ENCODE measurements at regions not wholly inside any gene's neighbourhood (a gene's known extent, or its start where the extent isn't known, plus 50 kb on each side); places are given as distances from the start of the nearest gene placed in this dataset.
"Not testable (repeated sequence)": the region's sequence is repeated elsewhere in the genome, so short reads cannot be mapped to it uniquely, and the experiment has no call there.

DNA sequence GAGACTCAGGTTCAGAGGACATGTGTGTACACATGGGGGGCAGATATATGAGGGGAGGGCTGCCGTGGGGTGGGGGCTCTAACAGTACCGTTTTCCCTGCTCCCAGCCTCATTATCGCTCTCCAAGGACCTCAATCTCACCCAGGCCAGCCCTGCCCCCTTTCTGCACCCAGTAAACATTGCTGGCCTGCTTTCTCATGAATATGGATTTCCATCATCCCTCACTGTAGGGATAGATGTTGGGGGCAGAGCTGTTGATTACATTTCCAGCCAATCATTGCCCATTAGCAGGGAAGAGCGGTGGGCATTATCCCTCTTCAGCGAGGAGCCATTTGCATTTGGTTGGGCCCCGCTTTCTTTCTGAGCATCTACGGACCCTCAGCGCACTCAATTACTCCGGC is 273.8 kb downstream of the RPS6KC1 start:
- no peak for DNase-seq (ENCODE audit: low read depth, low spot score)

DNA sequence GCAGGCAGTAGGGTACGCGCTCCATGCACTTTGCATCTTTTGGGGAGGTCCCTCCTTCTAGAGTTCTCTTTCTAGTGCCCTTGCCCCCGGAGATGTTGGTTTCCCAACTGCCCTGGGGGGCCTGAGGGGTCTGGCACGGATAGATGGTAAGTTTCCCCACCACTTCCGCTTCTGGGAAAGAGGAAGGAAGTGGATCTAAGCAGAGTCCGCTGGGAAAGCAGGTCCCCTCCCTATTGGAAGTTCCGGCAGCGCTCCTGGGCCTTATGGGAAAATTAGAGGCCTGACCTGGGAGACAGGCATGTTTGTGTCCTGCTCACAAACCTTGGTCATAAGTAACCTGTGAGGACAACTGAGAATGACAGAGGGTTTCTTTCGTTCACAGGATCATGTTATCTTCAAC is 274.4 kb downstream of the RPS6KC1 start:
- no peak for DNase-seq (ENCODE audit: low read depth, low spot score)

DNA sequence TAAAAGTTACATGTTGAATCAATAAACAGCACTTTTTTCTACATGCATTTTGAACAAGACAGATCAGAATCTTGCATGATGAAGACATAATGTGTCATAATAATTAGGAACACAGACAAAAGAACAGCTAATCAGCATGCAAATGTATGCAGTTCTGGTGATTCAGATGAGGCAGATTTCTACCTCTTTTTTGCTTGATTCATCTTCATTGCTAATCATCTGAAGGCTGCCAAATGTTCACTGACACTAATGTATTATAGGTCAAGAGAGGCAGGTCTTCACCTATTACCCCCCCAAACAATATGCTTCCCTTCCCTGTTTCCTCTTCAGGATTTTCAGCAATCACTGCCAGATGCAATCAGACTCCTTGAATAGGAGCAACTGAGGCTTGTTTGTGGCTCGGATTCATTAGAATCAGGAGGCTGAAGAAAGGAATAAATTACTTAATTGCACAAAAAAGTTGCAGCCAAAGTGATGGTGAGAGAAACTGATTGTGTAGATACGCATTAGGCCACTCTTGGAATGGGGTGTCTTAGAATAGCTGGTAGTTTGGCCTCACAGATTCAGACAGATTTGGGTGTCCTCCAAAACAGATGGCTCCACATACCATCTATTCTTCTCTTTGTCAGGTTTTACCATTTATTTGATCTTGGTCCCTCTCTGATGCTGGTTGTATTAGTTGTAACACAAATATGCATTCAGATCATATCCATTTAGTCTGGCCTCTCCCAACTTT is 275.4 kb downstream of the RPS6KC1 start:
- no peak for DNase-seq (ENCODE audit: low read depth, low spot score)

DNA sequence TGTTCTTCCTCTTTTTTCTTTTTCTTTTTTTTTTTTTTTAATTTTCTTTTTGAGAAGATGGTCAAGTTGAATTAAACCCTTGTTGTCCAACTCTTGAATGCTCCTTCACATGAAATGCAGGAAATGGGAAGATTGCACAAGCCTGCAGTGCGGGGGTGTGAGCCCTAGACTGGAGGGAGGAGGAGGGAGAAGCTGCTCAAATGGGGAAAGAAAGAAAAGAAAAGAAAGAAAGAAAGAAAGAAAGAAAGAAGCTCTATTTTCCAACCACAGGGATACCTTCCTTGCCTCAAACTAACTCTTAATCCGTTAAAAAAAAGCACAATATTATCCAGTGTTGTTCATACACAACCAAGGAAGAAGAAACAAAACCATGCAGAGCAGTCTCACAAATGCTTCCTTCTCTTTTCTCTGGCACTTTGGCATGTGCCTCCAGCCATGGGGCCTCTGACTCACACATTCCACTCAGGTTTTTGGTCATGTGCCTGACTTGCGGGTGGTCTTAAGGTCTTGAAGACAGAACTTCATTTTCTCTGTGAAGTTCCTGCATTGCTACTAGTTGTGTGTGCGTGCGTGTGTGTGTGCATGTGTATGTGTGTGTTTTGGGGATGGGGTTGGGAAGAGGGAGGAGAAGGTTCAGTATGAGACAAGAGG is 276.1 kb downstream of the RPS6KC1 start:
- DNase-seq (ENCODE audit: low read depth, low spot score): no peak

DNA sequence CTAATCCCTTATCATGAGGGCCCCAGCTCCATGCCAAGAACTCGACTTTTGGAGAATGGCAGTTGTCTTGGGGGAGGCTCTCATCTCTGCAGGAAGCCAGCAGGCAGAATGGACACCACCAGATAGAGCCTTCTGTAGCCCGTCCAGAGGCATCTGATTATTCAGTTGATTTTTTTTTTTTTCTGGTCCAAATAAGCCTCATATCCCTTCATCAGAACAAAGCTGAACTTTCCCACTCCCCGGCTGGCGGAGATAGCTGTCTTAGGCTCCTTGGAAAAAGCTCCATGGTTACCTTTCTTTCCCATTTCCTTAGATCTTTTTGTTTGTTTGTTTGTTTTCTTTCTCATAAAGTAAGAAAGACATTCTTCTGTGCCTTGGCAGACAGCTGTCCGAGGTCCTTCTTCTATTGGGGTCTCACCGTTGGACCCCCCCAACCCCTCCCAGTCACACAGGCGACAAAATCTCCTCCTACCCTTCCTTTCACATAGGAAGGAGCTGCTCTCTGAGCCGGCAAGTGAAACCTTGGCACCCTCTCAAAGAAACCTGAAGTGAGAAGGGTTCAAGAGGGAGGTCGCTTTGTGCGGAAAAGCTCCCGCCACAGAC is 278.5 kb downstream of the RPS6KC1 start:
- no peak for DNase-seq (ENCODE audit: low read depth, low spot score)

DNA sequence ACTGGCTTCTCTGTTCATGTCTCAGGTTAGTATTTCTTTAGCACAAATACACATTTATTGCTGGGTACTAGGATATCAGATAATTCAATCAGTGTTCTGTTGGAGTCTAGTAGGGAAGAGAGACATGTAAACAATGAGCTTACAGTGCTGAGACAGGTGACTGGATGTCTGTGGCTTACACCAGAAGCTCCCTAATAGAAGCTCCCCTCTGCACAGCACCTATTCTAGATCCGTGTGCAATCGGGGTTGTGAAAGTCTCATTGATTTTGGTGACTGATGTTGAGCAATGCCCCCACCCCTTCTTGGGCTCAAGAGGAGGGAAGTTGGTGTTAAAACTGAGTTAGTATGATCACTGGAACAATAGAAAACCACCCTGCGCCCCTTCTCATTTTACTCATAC is 279.2 kb downstream of the RPS6KC1 start:
- no peak for DNase-seq (ENCODE audit: low read depth, low spot score)

DNA sequence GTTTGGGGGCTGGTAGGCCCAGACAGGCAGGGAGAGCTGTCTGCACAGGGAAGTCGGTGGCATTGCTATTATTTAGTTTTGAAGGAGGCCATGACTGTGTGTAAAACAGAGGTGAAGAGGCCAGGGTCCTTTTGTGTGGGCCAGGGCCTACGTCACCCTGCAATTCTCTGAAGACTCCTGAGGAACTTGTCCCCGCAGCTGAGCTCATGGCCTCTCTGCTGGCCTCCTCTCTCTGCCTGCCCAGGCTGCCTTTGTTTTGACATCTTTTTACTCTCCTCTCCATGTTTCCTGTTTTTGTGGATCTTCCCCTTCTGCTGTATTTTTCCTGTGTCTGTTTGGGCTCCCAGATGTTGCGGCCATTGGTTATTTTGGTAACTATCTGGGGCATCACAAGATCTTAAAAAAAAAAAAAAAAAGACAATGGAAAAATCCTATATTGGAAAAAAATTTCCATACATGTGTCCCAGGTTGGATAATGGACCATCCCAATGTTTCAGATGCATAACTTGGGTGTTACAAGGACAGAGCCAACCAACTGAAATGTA is 280.7 kb downstream of the RPS6KC1 start:
- DNase-seq (ENCODE audit: low read depth, low spot score): no peak

DNA sequence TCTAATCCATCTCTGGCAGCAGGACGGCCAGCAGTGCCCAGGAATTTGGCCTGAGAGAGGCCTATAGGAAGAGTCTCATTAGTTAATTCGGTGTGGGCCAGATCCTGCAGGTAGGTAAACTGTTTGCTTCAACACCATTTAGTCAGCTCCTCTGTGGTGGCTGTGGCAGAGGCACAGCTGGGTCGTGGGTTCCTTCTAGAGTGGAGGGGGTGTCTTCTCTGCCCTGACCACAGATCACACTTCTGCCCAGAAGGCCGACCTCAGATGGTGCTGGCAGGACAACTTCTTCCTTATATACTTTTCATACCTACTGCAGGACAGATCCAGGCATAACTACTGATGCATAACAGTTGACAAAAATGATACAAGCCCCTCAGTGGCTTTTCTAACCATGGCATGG is 281.4 kb downstream of the RPS6KC1 start:
- DNase-seq (ENCODE audit: low read depth, low spot score): no peak

DNA sequence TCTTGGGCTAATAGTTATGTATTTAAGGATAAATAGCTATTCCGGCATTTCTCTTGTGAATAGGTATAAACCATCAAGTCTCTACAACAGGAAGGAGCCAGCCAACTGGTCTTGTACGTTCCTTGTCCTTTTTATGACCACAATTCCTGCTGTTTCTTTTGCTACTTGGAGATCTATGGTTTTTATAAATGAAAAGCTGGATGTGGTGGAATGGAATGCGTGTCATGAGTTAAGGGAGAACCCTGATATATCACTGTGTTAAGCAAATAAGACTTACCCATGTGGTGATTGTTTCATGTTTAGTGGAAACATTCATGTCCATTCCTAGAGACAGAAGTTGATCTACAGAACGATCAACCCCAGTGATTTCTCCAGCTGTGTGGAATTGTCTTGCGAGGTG is 282.1 kb downstream of the RPS6KC1 start:
- no peak for DNase-seq (ENCODE audit: low read depth, low spot score)

DNA sequence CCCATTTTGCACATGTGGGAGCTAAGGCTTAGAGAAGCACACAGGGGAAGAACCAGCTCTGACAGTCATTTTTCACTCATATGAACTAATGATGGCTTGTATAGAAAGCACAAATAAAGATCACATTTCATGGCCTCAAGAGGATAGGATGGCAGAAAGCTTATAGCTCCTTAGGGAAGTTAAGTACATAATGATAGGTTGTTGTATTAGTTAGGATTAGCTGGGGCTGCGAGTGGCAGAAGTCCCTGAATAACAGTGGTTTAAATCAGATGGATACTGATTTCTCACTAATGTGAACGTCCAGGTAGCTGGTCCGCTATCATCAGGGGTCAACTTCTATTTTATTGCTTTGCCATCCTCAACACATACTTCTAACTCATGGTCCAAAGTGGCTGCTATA is 284.0 kb downstream of the RPS6KC1 start:
- no peak for DNase-seq (ENCODE audit: low read depth, low spot score)

DNA sequence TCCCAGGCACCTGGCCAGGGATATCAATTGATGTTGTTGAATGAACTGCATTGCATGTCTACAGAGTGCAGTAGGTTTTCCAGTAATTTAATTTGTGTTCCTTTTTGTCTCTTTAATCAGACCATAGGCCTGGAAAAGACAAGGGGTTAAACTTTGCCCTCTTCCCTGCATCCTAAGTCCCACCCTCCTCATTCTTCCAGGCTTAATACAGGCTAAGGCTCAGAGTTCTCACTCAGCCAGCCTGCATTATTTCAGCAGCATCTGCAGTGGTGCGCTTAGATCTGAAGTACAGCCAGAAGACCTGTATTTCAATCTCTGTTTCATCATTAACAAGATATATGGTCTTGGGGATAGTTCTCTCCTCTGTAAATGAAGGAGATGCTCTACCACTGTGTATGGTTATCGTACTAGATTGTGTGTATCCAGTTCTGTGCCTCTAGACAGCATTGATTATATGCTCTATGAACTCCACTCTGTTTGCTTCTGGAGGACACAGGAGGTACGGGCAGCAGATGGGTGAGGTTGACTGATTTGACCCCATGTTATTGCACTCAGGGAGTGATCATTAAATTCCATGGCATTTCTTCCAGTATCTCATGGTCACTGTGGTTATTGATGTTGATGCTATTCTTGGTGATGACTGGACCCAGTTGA is 286.1 kb downstream of the RPS6KC1 start:
- no peak for DNase-seq (ENCODE audit: low read depth, low spot score)

DNA sequence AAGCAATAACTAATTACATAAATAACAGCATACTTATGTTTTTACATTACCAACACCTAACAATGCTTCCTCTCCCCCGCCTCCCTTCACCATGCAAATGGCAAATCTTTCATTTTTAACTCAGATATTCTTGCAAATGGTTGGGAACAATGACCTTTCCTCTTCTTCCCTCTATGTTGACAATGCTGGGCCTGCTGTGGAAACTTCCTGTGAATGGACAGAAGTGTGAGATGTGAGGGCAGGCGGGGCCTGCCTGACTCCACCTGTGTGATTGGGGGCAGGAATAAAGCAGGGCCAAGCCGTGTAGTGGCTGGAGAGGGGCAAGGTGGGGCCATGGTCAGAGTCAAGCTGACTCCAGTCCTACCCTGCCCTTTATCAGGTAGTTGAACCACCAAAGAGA is 289.6 kb downstream of the RPS6KC1 start:
- no peak for DNase-seq (ENCODE audit: low read depth, low spot score)

DNA sequence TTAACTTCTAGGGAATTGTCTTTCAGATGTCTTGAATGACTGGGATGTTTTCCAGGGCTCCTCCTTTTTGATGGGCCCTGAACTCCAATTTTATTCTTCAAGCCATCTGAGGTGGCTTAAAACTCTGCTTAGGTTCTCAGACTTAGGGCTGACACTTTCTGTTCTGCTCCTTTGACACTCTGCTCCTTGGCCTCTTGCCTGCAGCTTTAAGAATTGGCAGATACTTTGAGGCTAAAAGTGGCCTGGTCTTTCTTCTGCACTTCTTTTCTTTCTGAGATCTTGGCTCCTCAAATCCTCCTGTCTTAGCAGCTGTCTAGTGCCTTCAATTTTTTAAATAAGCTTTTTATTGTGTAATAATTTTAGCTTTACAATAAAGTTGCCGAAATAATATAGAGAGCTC is 294.6 kb downstream of the RPS6KC1 start:
- no peak for DNase-seq (ENCODE audit: low read depth, low spot score)

DNA sequence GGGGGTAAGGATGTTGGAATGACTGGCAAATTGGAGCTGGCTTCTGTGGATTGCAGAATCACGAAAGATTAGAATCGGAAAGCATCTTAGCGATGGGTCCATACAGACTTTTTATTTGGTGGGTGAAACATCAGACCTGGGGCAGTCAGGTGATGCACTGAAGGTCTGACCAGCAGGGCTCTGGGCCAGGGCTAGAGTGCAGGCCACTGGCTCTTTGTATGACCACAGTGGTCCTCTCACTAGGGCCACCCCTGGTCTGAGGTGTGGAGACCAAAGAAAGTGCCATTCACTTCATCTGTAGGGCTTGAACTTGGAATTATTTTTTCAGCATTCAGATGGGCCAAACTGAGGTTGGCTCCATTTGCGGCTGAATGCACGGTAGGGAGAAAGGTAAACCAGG is 306.4 kb downstream of the RPS6KC1 start:
- DNase-seq (ENCODE audit: low read depth, low spot score): no peak

DNA sequence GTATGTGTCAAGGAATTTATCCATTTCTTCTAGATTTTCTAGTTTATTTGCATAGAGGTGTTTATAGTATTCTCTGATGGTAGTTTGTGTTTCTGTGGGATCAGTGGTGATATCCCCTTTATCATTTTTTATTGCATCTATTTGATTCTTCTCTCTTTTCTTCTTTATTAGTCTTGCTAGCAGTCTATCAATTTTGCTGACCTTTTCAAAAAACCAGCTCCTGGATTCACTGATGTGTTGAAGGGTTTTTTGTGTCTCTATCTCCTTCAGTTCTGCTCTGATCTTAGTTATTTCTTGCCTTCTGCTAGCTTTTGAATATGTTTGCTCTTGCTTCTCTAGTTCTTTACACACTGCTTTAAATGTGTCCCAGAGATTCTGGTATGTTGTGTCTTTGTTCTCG is 307.3 kb downstream of the RPS6KC1 start:
- DNase-seq (ENCODE audit: low read depth, low spot score): not testable (repeated sequence)

DNA sequence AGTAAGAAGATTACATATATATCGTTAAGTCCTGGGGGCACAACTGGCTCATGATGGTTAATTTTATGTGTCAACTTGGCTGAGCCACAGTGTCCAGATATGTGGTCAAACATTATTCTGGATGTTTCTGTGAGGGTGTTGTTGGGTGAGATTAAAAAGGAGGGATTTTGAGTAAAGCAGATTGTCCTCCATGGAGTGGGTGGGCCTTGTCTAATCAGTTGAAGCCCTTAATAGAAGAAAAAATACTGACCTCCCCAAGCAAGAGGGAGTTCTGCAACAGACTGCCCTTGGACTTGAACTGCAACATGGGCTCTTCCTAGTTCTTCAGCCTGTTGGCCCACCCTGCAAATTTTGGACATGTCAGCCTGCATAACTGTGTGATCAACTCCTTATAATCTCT is 311.6 kb downstream of the RPS6KC1 start:
- DNase-seq (ENCODE audit: low read depth, low spot score): no peak

DNA sequence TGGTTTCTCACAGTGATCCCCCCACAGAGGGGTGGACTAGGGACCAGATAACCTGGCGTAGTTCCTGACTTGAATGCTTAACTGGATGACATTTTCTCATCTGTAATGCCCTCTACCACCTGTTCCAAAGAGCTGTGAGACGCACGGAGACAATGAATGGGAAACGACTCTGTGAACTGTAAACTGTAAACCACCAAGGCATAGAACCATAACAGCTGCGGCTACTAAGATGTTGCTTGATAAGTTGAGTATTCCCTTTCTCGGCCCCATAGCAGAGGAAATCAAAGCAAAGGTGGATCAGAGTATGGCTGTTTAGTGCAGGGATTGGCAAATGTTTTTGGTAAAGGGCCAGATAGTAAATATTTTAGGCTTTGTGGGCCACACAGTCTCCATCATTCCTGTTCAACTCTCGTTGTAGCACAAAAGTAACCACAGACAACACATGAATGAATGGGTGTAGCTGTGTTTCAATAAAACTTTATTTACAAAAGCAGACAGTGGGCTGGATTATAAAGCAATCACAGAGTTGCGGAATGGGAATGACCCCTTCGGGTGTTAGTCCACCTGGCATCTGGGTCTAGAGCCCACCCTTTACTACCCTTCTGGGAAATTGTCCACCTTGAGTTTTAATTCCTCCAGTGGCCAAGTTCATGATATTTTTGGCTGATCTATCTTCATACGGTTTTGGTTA is 315.2 kb downstream of the RPS6KC1 start:
- DNase-seq (ENCODE audit: low read depth, low spot score): no peak

DNA sequence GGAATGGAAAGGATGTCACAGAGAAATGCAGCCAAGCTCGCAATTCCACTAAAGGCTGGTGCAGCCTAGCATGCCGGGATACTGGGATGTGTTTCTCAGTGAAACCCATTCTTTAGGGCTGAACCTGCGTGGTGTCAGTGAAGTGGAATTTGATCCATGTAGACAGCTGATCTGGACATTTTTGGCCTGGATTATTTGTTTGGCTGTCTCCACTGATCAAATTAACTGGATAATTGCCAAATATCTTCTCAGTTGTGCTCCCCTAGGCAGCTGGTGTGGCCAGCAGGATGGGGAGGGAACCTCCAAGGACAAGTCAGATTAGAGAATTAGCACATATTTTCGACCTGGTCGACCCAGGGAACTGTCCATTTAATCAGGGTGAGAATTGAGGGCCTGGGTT is 318.4 kb downstream of the RPS6KC1 start:
- DNase-seq (ENCODE audit: low read depth, low spot score): no peak

DNA sequence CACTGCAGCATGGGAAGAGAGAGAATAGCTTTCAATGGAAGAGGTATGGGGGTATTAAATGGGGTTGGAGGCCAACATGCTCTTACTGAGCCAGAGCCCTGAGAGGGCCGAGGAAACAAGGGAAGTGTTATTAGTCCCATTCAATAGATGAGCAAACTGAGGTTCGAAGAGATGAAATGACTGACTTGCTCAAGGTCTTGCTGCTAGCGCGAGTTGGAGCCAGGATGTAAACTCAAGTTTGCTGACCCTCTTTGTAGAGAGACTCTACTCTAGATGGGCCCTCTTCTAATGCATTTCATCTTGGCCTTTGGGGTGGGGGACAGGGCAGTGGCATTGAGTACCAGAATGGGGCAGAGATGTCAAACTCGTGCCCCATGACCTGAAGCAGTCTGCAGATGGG is 319.5 kb downstream of the RPS6KC1 start:
- DNase-seq (ENCODE audit: low read depth, low spot score): no peak

DNA sequence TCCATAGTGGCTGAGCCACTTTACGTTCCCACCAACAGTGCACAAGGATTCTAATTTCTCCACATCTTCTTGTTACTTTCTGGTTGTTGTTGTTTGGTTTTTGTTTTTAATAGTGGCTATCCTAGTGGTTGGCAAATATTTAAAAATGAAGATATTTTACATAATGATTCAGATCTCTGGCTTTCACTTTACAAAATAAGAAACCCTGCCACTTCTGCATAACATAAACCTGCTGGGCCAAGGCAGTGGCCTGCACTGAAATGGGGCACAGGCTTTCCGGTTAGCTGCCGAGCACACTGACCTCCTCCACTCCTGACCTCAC is 320.4 kb downstream of the RPS6KC1 start:
- DNase-seq (ENCODE audit: low read depth, low spot score): no peak

DNA sequence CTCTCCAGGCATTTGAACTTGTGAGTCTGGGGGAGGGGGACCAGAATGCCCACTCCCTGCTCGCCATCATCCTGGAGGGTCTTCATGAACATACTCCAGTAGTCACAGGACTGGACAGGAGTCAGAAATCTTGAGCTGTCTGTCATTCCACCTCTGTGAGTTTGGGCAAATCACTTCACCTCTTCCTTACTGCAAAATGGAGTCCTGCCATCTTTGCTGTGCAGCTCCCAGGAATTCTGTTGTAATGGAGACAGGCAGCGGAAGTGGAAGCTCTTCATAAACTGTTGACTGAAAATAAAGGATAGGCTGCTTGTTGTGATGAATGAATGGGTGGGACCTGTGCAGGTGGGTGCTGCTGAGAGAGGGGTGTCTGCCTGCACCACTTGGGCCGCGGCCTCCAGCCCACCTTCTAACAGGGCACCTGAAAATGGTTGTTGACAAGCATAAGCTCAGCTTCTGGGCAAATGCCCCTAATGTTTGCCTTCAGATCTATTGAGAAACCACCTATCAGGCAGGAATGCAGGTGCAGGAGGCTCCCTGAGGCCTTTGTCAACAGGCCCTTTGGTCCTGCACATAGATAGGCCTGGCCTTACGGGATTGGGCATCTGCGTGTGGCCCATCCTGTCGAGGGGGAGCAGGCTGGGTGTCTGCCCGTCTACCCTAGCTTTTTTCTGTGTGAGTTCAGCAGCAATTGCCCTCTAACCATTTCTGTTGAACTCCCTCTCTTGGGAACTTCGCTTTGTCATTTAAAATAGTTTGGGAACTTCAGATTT is 321.0 kb downstream of the RPS6KC1 start:
- DNase-seq (ENCODE audit: low read depth, low spot score): no peak

All from activated naive CD8-positive, alpha-beta T cell treated with anti-CD3 and anti-CD28 coated beads, Interleukin-2, amount 50 U/mL, for 16 hours (primary cell).